T1000 (cell line): ENCODE measurements at regions not wholly inside any gene's neighbourhood (a gene's known extent, or its start where the extent isn't known, plus 50 kb on each side); places are given as distances from the start of the nearest gene placed in this dataset.
A peak's percentile ranks its signal among the peaks of the same experiment; 100 is the strongest.

Experiments
- DNase-seq: peaks from one replicate; lab custom pipeline; 2025; ENCODE audit warnings: mixed read lengths; lab: John Stamatoyannopoulos, UW

DNA sequence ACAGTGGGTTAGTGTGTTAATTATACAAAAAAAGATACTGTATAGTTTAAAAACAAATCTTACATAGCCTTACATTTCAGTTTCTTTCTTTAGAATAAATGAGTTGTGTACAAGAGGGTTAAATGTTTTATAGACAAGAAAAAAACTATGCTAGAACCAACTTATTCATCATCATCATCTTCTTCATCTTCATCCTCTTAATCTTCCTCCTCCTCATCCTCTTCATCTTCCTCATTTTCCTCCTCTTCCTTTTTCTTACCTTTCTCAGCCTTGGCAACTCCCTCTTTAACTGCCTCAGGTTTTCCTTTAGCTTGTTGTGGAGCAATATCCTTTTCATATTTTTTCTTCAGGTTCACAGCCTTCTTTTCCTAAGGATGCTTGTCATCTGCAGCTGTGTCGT lies 53.7 kb downstream of the RPS12 start:
- no peak for DNase-seq

DNA sequence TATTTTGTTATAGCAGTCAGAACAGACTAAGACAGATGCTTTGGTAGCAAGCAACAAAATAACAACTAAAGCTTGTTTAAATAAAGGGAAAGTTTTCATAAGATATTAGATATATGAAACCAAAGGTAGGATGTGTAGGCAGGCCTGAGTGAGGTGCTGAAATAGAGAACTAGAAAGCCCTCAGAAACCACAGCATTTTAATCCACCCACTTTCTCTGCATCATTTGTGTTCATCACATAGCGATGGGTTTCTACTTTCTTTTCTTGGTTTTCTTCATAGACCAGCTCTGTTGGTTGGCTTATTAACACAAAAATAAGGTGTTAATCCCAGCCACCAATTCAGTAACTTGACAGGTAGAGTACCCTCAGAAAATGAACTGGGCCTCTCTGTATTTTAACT lies 58.6 kb downstream of the RPS12 start:
- DNase-seq = no peak

DNA sequence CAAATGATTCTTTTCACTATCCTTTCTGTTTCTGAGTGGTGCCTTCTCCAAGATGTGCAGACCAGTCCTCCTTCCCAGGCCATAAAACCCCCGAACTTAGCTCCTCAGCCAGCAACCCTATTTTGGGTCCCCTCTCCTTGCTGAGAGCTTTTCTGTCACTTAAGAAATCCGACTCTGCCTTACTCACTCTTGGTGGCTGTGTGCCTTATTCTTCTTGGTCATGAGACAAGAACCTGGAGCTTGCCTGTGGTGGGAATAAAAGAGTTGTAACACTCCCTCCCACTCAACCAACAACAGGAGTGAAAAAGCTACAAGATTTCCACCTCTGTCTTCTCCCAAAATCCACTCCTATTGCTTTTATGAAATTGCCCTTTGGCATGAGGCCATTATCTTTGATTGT lies 62.6 kb downstream of the RPS12 start:
- DNase-seq = no peak

DNA sequence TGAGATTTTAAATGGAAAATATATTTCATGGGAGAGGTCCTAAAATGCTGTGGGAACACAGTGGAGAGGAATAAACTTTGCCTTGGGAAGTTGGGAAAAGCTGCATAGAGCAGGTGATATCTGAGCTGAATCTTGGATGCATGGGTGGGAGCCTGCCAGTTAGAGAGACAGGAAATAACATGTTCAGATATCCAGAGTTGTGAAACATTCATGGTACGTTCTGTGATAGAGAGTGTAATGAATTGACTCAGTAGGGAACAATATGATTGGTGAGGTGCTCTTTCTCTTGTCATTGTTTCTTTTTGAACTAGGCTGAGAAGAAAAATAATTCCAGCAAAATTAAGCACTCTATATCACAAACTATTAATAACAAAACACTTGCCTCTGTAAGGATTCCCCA lies 72.8 kb downstream of the RPS12 start:
- no peak for DNase-seq

DNA sequence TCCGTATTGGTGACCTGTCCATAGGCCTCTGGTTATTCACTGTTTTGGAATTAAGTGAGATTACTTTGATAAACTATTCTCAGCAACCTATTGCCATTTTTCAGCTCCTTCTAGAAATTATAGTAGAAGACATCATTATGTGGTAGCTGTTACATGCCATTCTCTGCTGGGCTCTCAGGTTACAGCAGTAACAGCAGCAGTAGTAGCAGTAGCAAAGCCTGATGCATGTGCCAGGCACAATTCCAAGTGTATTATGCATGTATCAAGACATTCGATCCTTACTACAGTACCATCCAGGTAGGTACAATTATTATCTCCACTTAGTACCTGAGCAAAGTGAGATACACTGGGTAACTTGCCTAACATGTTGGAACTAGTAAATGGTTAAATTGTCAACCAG lies 74.3 kb downstream of the RPS12 start:
- no peak for DNase-seq

DNA sequence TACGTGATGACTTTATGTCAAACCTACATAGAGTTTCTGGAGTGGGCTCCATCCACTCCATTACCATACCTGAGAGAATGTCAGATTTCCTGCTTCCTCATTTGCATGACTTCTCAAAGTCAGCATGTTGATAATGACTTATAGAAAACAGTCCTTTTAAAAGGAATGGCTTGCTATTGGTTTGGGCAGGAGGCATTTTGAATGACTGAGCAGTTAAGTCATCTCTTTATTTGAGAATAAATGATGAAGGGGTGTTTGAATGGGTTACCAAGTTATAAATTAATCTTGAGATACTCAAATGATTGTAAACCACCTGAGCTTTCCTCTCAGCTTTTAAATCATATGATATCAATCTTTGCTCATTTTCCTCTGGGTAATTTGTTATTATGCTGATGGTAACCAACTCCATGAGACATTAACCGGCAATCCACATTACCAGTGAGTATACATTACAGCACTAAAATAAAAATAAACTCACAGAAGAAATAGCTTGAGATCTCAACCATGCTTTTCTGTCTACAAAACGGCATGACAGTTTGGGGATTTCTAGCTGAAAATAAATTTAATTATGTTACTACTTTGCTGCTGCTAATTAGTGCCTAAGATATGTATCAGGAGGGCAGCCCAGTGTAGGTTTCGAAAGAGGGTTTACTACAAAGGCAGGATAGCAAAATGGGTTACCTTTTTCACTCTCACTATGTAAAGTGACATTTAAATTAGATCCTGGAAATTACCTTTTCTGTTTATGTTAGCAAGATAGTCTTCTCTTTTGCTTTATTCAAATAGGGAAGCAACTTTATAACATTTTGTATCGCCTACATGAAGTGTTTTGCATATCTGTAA lies 78.8 kb downstream of the RPS12 start:
- no peak for DNase-seq

DNA sequence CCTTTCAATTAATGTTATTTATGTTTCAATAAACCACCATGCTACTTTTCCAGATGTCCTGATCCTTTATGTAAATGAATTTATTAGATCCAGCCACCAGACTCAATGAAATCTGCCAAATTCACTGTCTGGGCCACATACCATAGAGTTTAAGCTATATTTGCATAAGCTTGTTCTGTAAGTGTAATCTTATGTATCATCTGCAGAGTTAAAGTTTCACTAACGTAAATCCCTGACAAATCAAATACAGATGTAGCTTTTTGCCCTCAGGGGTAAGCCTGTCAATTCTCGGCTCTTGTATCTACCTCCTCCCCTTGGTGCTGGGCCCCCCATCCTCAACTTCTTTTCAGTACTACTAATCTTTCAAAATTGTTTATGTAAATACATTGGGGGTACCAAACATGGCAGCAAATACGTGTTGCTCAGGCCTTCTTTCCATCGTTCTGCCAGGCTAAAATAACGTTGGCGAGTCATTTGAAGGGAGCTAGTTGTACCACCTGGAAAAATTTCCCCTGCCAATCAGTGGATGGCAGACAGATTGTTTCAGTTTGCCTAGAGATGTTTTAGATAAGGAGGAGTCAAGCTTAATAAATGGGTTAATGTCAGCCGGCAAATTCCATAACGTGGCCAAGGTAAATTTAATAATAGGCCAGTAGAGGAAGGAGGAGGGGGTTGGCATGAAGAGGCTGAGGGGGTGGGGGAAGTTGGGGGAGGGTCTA lies 79.6 kb downstream of the RPS12 start:
- no peak for DNase-seq

DNA sequence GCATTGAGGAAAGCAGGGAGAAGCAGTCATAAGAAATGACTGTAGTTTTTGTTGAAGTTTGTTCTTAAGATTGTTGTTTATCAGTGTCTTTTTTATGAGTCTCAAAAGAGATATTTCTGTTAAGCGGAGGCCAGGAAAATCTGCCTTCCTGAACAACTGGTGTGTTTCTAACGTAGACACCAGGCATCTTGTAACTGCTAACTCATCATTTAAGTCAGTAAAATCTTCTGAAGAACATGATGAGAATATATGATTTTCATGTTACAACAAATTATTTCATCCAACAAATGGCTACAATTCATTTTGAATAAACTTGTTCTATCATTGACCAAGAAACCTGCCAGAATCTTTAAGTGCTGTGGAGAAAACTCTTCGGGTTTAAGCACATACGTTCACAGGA lies 84.0 kb downstream of the RPS12 start:
- no peak for DNase-seq

DNA sequence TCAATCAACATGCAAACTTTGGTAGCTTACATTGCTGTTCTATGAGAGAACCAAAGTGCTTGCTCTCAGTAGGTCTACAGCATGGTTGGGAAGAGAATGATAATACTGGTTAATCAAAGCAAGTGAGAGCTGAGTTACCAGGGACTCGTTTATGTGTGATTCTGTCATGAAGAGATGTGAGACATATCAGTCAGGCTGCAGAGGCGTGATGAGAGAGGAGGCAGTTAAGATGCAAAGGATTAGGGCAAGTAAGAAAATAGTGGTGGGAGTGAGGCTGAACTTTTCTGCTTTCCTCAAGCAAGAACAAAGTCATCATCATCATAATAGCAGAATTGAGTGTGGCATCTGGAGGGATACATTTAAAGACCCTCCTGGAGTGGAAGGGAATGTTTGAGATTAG lies 86.5 kb downstream of the RPS12 start:
- no peak for DNase-seq

DNA sequence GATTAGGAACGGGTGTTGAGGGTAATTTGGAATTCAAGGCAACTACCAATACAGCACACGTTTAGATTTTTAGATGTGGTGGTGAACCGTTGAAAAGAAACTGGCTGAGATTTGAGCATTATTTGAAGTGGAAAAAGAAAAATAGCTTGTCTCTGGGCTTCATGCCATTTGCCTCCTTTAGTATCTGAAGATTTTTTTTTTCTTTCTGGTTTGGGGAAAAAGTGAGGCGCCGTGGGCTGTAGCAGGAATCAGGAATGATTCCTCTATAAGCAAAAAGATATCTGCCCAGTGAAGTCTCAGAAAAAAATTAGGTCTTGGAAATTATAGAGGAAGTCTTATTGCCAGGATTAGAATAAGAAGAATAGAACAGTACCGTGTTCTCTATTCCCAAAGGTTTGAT lies 88.5 kb downstream of the RPS12 start:
- no peak for DNase-seq

DNA sequence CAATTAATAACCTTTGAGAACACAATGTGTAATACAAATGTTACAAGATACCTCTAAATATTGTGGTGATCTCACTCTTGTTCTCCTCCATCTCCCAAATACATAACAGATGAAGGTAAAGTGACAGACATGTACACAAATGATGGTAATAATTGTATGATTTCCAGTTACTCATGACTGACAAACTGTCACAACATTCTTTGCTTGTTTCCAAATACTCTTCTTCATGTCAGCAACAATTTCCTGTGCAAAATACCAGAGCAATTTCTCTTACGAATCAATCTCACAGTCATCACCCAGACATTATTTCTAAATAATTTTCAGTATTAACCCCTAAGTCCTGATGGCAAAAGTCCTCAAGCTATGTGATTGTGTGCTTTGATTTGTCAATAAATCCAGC lies 92.9 kb downstream of the RPS12 start:
- no peak for DNase-seq

DNA sequence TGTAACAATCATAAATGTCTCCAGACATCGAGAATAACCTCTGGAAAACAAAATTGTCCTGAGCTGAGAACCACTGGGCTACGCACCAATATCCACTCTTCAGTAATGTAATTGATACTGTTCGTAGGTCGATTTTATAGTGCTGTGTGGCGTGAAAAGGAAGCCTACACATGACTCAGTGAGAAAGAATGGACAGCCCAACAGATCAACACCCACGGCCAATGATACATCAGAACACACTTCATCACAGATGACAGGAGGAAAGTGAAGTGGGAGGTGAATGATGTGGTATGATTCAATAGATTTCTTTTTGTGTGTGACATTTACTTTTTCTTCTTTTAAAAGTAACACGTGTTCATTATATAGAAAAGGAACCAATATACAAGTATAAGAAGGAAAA lies 93.5 kb downstream of the RPS12 start:
- DNase-seq = peak; percentile 3

DNA sequence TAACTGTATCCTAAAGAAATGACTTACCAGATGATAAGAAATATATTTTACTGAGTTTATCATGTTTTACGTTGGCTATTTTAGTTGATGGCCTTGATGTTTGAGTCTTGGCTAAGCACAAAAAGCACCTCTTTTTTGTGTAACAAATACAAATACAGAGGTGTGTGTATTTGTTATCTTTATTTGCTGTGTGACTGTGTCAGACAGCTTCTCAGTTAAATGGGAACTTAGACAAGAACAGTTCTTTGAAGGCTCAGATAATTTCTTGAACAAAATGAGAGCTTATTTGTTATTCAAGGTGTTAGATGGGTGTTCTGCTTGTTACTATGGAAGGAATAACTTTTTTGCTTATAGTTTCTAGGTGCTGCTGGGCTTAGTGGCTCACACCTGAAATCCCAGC lies 95.4 kb downstream of the RPS12 start:
- DNase-seq = no peak

DNA sequence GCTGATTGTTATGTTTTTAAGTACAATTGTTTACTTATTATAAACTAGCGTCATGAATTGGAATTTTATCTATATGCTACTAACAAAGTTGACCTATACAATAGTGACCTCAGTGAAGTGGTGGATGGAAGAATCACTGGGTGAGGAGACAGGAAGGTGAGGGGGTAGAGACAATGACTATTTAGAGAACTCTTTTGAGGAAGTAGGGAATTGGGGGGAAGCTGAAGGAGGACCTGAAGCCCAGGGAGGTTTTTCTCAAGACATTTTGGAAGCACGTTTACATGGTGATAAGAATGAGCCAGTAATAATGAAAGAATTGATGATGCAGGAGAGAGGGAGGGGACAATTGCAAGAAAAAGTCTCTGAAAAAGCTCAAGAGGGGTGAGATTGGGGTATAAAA lies 96.4 kb downstream of the RPS12 start:
- no peak for DNase-seq

DNA sequence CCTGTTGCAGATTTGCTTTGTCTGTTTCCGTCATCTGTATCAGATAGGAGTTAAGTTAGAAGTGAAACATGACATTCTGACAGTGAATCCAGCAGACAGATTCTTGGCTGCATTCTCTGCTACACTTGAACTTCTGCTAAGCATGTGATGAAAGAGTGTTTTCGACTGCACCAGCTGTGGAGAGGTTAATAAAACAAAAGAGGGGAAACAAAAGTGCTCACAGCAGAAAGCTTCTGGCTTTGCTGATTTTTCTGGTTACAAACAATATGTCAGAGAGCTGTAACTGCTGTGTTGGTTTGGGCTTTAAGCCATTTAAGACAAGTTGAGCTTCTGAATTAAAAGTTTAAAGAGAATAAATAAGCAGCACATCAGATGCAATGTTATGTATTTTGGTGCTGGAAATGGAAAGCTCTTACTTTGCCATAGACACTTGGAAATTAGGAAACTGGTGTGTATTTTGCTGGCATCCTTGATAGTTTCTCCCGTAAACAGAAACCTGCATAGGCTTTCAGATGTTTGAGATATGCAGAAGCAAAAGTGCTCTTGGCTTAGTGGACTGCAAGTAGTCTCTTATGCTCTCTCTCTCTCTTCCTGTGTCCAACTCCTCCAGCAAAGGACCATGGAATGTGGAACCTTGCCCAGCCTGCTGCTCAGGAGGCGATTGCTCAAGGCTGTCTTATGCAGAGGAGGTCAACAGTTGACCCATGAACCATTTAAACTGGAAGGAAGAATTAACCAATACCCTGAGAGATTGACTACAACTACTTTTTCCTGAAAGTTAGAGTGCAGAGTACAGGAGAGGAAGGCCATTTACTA lies 104.9 kb downstream of the RPS12 start:
- DNase-seq = peak; percentile 3

DNA sequence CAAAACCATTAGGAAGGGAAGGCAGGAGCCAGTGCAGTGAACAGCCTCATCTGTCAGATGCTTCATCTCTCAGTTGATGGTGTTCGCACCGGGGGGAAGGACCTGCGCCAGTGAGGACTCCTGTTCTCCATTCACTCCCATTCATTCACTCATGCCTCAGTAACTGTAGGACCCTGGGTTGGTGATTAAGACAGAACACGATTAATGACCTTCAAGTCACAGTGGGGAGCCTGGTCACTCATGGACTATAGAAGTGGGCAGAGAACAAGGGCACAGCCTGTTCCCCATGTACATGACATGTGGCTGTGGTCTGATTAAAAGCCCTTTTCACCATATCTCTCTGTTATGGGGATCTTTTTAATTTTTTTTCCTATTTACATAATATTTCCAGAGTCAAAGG lies 113.3 kb downstream of the RPS12 start:
- DNase-seq = no peak

DNA sequence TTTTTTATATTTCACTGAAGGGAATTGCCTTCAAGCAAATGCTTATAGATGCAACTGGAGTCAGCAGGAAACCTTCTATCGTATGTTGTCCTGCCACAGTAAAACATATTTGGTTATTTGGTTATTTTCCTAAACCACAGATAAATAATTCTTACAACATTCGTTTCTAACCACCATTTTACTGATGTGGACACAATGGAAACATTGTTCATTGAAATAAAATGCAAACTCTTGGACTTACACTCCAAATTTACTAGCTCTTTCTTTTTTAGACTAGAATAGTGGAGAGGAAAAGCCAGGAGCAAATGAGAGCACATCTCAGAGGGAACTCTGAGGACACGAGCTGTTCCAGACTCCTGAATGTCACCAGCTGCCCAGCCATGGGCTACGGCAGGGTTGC lies 114.8 kb downstream of the RPS12 start:
- no peak for DNase-seq

DNA sequence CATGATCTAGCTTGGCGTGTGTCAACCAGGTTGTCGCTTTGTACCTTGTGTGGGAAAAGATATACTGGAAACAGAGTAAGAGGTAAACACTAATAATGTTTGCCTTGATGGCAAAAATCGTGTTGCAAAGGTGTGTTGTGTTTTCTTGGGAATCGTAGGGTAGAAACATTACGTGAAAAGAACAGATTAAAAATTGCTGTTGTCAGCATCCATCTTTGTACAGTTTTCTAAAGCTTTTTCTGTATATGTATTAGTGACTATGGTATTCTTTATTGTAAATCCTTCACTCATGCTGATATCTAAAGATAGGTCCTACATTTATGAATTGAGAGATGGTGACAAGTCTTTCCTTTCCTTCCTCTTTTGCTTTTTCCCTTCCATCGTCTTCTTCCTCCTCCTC lies 116.9 kb downstream of the RPS12 start:
- no peak for DNase-seq

DNA sequence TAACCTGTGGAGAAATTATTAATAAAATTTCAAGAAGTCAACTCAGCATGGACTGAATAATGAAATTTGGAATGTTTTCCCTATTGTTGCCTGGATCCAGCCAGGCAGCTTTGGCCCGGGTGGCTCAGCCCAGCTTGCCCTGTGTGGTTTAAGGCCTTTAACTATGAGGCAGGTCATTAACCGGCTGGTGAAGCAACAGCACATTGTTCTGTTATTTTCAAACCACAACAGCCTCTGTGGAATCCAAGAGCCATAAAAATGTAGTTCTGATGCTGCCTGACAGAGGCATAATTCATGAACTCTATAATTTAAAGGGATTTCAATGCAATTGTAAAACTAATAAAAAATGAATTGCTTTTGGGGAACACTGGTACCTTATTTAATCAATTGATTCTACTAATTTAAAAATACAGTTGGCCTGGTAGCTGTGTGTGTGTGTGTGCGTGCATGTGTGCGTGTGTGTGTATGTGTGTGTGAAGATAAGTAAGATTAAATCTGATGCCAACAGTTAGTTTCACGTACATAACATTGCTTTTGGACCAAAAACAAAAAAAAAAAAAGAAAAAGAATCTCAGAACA lies 117.7 kb downstream of the RPS12 start:
- peak; percentile 23 for DNase-seq

DNA sequence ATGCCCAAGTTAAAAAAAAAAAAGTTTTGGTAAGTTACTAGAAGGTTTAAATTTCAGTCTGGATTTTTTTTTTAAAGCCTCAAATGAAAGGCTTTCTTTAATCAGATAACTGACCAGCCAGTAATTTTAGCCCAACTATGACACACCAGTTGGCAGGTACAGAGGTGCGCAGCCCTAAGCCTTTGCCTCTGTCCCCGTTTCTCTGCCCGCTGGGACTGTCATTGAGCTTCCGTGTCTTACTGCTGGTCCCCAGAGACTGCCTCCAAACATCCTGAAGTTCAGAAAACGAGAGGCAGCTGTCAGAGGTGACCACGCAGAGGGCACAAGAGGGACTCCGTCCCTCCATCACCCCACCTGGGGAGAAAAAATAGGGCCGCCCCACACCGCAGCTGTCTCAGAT lies 118.2 kb downstream of the RPS12 start:
- no peak for DNase-seq

DNA sequence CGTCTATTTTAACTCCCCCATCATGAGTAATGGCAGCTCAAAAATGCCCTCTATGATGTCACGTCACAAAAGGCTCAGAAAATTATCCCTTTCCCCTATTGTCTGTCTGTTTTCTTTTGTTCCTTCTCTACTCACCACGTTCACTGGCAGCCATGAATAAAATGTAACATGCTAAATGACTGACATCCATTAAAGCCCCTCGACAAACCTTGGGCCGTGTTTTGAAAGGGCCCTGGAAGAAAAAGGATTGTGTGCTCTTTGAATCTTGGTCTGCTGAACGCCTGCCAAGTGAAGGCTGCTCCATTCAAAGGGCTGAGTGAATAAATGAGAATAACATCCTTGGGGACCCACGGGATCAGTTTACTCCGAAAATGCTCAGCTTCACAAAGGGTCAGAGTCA lies 118.7 kb downstream of the RPS12 start:
- no peak for DNase-seq

DNA sequence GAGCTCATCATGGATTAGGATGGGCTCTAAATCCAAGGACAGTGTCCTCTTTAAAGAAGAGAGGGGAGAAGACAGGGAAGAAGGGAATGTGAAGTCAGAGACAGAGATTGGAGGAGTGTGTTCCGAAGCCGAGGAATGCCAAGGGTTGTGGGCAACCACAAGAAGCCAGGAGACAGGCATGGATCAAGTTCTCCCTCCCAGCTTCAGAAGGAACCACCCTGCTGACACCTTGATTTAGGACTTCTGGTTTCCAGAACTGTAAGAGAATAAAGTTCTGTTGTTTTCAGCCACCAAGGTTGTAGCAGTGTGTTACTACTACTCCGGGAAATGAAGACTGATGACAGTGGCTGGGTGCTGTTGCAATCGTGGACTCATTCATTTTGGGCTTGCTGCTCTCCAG lies 120.1 kb downstream of the RPS12 start:
- no peak for DNase-seq

DNA sequence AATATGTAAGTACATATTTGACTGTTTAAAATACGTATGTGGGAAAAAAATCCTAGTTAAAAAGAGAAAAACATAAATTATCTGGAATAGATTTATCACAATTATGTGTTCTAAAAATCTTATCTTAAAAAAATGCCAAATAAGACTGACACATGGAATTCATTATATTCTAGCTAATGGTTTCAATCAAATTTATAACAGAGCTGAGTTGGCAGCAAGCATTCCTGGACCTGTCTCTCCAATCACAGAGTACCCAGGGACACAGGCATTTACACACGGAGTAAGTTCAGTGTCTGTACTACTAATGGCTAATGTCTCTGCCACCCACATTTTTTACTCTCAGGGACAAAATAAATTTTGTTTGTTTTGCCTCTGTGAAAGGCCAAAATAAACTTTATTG lies 122.3 kb downstream of the RPS12 start:
- no peak for DNase-seq
